ENCODE measurements at regions not wholly inside any gene's neighbourhood (a gene's known extent, or its start where the extent isn't known, plus 50 kb on each side); places are given as distances from the start of the nearest gene placed in this dataset.

- TF ChIP-seq EZH2 (IDR thresholded peaks at IDR 0.05; ENCODE audit: insufficient read depth, poor library complexity, severe bottlenecking) (no peak), EZH2phosphoT487 (IDR thresholded peaks at IDR 0.05; ENCODE audit: insufficient read depth, low read depth) (no peak)
Observed at GRCh38 chr5:124552526-124552925, 193.9 kb downstream of the ZNF608 start.
